Thoracic aorta (tissue), 2 donors: ENCODE measurements at regions not wholly inside any gene's neighbourhood (a gene's known extent, or its start where the extent isn't known, plus 50 kb on each side); places are given as distances from the start of the nearest gene placed in this dataset.

Experiments used
- ATAC-seq: fragments of 150-250 bp; one replicate; pipeline ENCODE4 v1.8.0; 2017; ENCODE audit warnings: low read depth; ENCODE audit not compliant: insufficient number of reproducible peaks, low FRiP score
- DNase-seq: peaks from one replicate; pipeline ENCODE4 v3.0.0-alpha.2; 2020; ENCODE audit warnings: low spot score
- H3K27ac ChIP-seq, 2 donors: fragments of 200-600 bp; sonication (generic); 1 replicate in 1 of 2; 2 replicates in 1 of 2; pipeline ENCODE4 v1.5.1; 2016; ENCODE audit warnings: mild to moderate bottlenecking in 2 of 2, moderate library complexity in 2 of 2
- H3K27me3 ChIP-seq: fragments of 200-600 bp; sonication (generic); replicated peaks from 2 replicates; pipeline ENCODE4 v1.6.0; 2016; ENCODE audit warnings: mild to moderate bottlenecking; ENCODE audit not compliant: insufficient read depth
- H3K36me3 ChIP-seq: fragments of 200-600 bp; sonication (generic); one replicate; pipeline ENCODE4 v1.5.1; 2016
- H3K4me1 ChIP-seq, 2 donors: fragments of 200-600 bp; sonication (generic); 1 replicate in 1 of 2; 2 replicates in 1 of 2; pipeline versions ENCODE4 v1.5.1 to v1.6.0; 2016; ENCODE audit warnings: low read depth in 2 of 2, mild to moderate bottlenecking in 1 of 2; ENCODE audit not compliant: control insufficient read depth in 1 of 2
- H3K4me3 ChIP-seq: fragments of 200-600 bp; sonication (generic); 2 replicates; pipeline ENCODE4 v1.5.1; 2016; ENCODE audit warnings: mild to moderate bottlenecking
- H3K9me3 ChIP-seq: fragments of 200-600 bp; sonication (generic); 2 replicates; pipeline ENCODE4 v1.5.1; 2016
- TF ChIP-seq, protein P1 (sequence below): fragments of 200-600 bp; sonication (generic); IDR thresholded peaks from one replicate; pipeline ENCODE4 v1.5.1; 2019; ENCODE audit warnings: antibody characterized with exemption

- Histone ChIP-seq H3K4me3 (no peak overlapping the region), H3K36me3 (no peaks in the 10 kb centered on the region), H3K27ac (no peak overlapping the region), H3K27me3 (no peaks in the 10 kb centered on the region), H3K9me3 (no peaks in the 10 kb centered on the region), H3K4me1 (no peaks in the 10 kb centered on the region)
- TF ChIP-seq, protein P1, sequence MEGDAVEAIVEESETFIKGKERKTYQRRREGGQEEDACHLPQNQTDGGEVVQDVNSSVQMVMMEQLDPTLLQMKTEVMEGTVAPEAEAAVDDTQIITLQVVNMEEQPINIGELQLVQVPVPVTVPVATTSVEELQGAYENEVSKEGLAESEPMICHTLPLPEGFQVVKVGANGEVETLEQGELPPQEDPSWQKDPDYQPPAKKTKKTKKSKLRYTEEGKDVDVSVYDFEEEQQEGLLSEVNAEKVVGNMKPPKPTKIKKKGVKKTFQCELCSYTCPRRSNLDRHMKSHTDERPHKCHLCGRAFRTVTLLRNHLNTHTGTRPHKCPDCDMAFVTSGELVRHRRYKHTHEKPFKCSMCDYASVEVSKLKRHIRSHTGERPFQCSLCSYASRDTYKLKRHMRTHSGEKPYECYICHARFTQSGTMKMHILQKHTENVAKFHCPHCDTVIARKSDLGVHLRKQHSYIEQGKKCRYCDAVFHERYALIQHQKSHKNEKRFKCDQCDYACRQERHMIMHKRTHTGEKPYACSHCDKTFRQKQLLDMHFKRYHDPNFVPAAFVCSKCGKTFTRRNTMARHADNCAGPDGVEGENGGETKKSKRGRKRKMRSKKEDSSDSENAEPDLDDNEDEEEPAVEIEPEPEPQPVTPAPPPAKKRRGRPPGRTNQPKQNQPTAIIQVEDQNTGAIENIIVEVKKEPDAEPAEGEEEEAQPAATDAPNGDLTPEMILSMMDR: no peak
- DNase-seq: no peak
- ATAC-seq: no peak
These were observed 124.4 kb upstream of the PRMT8 start for GRCh38 chr12:3366451-3367110.

DNA sequence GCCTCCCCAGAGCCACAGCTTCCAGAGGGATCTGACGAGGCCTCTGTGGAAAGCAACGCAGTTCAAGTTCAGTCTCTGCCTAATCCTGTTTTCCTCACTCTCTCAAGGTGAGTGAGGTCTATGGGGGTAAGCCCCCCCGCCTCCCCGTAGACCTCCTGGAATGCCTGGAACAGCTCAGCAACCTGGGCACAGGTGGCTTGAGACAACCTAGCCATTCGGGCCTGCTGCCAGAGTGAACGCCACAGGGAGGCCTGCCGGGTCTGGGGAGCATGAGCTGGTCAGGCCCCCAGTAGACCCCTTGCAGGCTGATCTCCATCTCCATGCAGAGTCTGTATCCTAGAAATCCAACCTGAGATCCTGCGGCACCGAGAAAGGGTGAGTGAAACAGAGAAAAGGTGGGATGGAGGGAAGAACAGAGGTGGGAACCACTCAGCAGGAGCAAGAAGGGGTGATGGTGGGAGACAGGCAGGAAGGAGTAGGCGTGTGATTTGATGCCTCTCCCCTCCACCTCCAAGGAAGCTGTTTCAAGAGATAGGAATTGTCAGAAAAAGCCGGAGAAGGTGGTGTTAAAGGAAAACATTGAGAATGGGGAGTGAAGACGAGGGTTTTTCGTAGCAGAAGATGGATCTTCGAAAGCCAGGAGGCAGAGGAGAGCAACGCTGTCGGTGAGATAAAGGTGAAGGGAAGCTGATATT, 123.1 kb upstream of the PRMT8 start:
- TF ChIP-seq, protein P1: no peak
- Histone ChIP-seq H3K36me3 (no peaks in the 10 kb centered on the region), H3K9me3 (no peaks in the 10 kb centered on the region), H3K27ac (no peak overlapping the region), H3K4me3 (no peak overlapping the region), H3K27me3 (no peaks in the 10 kb centered on the region), H3K4me1 (no peaks in the 10 kb centered on the region)
- DNase-seq (no peak), ATAC-seq (no peak)

GRCh38 chr12:3371018-3371417, 120.0 kb upstream of the PRMT8 start:
- H3K9me3 ChIP-seq: no peaks in the 10 kb centered on the region

GRCh38 chr12:3375326-3375725, 115.7 kb upstream of the PRMT8 start:
- H3K9me3 ChIP-seq: no peaks in the 10 kb centered on the region
- no peaks in the 10 kb centered on the region for H3K27me3 ChIP-seq
- no peaks in the 10 kb centered on the region for H3K36me3 ChIP-seq
- DNase-seq (no peak), ATAC-seq (no peak)
- no peaks in the 10 kb centered on the region for H3K4me1 ChIP-seq
- TF ChIP-seq, protein P1: no peak
- H3K4me3 ChIP-seq: no peak overlapping the region
- H3K27ac ChIP-seq: no peak overlapping the region

More at GRCh38 chr12:3371018-3371417, 120.0 kb upstream of the PRMT8 start:
- no peaks in the 10 kb centered on the region for H3K36me3 ChIP-seq
- TF ChIP-seq, protein P1: no peak
- no peaks in the 10 kb centered on the region for H3K27me3 ChIP-seq
- H3K4me3 ChIP-seq: no peak overlapping the region
- ATAC-seq: no peak
- DNase-seq: no peak
- H3K27ac ChIP-seq: no peak overlapping the region
- no peaks in the 10 kb centered on the region for H3K4me1 ChIP-seq

DNA sequence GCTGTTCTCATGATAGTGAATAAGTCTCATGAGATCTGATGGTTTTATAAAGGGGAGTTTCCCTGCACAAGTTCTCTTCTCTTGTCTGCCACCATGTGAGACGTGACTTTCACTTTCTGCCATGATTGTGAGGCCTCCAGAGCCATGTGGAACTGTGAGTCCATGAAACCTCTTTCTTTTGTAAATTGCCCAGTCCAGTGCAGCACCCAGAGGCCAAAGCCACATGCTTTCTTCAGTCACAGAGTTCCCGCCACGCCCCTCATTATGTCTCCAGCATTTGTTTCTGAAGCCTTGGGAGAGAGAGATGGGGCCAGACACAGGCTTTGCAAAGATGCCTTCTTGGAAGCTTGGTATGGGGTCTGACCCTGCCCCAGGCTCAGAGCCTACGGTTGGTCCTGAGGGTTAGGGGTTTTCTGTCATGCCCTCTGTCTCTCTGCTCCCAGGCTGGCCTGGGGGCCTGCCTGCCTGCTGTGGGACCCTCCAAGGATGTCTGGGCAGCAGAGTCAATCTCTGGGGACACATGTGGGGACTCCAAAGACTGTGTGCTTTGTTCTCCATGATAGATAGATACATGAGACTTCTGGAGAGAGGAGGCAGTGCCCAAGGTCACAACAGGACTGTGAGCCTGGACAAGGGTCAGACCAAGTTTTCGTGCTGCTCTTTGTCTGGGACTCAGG, 114.1 kb upstream of the PRMT8 start:
- no peaks in the 10 kb centered on the region for H3K36me3 ChIP-seq
- no peaks in the 10 kb centered on the region for H3K9me3 ChIP-seq
- H3K27me3 ChIP-seq: no peaks in the 10 kb centered on the region
- H3K4me1 ChIP-seq: no peaks in the 10 kb centered on the region
- no peak overlapping the region for H3K4me3 ChIP-seq
- no peak for DNase-seq
- no peak for ATAC-seq
- no peak overlapping the region for H3K27ac ChIP-seq
- TF ChIP-seq, protein P1: no peak
